ENCODE measurements at regions not wholly inside any gene's neighbourhood (a gene's known extent, or its start where the extent isn't known, plus 50 kb on each side); places are given as distances from the start of the nearest gene placed in this dataset.
"Not testable (repeated sequence)": the region's sequence is repeated elsewhere in the genome, so short reads cannot be mapped to it uniquely, and the experiment has no call there.

- not testable (repeated sequence) for DNase-seq (ENCODE audit: low spot score); ATAC-seq
Observed at GRCh38 chr4:187695531-187695930, 300.0 kb upstream of the ZFP42 start.

DNA sequence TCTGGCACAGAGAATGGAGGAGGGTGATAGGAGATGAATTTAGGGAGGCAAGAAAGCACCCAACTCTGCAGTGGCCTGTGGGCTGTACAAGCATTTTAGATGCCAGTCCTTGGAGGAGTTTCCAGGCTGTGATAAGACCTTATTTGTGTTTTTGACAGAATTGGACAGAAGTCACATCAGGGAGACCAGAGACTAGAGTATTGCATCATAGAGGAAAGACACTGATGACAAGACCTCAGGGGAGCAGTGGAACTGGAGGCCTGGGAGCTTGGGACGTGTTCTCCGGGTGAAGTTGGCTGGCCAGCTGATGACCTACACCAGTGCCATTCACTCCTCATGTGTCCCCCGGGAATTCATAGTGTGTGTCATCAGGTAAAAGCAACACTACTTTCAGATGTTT is 284.0 kb upstream of the ZFP42 start:
- no peak for ATAC-seq
- no peak for DNase-seq (ENCODE audit: low spot score)

DNA sequence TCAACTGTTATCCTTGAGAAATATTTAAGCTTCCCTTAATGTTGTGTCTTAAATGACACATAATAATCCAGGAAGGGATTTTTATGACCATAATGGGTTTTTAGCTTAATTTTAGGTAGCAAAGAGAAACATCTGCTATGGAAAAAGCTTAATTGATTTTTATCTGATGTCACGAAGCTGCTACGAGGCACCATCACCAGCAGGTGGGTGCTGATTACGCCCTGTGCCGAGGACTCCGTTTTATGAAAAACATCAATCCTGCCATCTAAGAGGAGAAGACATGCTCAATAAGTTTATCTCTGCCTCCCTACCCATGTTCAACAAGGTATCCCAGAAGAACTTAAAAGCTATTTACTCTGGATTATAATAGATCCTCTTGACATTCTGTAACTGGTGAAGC is 280.6 kb upstream of the ZFP42 start:
- no peak for ATAC-seq
- no peak for DNase-seq (ENCODE audit: low spot score)

- DNase-seq (ENCODE audit: low spot score) (no peak), ATAC-seq (no peak)
Observed at GRCh38 chr4:187715466-187715865, 280.1 kb upstream of the ZFP42 start.

- DNase-seq (ENCODE audit: low spot score), result no peak
- no peak for ATAC-seq
Observed at GRCh38 chr4:187724456-187724855, 271.1 kb upstream of the ZFP42 start.

DNA sequence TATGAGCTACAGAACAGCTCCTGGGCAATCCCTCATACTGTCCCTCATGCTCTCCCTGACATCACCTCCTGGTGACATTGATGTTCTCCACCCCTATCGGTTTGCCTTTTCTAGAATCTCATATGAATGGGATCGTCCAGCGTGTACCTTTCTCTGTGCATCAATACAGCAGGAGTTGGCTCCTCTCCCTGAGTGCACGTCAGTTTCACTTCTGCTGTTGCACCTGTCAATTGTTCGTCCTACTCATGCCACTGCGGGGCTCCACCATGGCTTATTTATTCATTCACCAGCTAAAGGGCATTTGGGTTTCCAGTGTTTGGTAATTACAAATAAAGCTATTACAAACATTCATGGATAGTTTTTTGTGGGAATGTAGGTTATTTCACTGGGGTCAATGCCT is 269.1 kb upstream of the ZFP42 start:
- ATAC-seq, result no peak
- DNase-seq (ENCODE audit: low spot score), result no peak

DNA sequence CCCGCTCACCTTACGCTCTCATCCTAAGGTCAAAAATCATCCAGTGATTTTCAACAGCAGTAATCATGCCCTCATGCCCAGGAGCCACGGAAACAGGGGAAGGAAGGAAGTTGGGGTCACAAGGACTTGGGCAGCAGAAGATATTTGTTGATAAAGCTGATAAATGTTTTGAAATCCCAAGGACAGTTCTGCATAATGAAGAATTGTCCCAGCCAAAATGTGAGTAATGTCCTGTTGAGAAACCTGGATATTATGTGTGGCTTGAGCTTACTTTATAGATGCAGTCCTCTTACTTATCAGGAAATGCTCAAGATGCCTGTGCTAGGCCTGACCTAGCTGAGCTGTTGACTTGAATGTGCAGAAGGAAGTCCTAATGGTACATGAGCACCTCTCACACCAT is 263.0 kb upstream of the ZFP42 start:
- no peak for DNase-seq (ENCODE audit: low spot score)

GRCh38 chr4:187739771-187740170 is 255.8 kb upstream of the ZFP42 start:
- no peak for ATAC-seq
- no peak for DNase-seq (ENCODE audit: low spot score)

More for the DNA sequence above, 263.0 kb upstream of the ZFP42 start:
- no peak for ATAC-seq

DNA sequence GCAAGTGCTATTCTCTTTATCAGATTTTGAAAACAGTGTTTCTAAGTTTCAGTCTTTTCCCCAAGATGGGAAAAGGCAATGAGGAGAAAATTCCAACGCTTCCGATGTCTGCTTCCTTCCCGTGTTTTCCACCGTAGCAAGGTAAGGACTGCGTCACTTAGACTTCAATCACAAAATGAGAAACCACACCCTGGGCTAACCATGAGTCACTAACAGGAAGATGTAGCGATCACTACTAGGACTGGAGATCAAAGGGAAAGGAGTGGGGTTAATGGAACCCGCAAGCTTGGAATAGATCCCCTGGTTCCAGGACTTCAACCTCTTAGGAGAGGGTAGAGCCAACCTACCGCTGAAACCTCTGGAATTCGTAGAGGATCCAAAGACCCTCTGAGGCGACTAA is 250.7 kb upstream of the ZFP42 start:
- DNase-seq (ENCODE audit: low spot score), result no peak
- ATAC-seq, result no peak

DNA sequence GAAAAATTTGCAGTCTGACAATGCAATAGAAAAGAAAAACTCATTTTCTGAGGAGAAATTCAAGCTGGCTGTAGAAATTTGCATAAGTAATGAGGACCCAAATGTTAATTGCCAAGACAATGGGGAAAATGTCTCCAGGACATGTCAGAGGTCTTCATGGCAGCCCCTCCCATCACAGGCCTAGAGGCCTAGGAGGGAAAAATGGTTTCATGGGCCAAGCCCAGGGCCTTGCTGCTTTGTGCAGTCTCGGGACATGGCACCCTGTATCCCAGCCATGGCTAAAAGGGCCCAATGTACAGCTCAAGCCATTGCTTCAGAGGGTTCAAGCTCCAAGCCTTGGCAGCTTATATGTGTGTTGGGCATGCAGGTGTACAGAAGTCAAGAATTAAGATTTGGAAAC is 244.9 kb upstream of the ZFP42 start:
- DNase-seq (ENCODE audit: low spot score); ATAC-seq: not testable (repeated sequence)

DNA sequence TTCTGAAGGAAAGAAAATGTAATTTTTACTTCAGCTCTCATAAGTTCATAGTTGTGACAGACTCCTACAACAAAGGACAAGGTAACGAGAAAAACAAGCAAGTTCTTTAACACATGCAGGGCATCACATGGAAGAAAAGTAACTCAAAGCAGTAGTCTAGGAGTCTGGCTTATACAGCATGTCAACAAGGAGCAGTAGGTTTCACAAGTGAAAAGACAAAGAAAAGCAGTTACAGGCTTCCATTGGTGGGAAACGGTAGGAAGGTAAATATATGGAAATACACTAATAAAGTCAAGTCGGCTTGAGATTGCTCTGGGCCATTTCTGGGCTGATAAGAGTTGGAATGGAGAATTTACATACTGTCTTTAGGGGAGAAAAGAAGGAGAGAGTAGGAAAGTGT is 228.4 kb upstream of the ZFP42 start:
- no peak for ATAC-seq
- no peak for DNase-seq (ENCODE audit: low spot score)

GRCh38 chr4:187767687-187768086 is 227.9 kb upstream of the ZFP42 start:
- DNase-seq (ENCODE audit: low spot score) (no peak), ATAC-seq (no peak)

DNA sequence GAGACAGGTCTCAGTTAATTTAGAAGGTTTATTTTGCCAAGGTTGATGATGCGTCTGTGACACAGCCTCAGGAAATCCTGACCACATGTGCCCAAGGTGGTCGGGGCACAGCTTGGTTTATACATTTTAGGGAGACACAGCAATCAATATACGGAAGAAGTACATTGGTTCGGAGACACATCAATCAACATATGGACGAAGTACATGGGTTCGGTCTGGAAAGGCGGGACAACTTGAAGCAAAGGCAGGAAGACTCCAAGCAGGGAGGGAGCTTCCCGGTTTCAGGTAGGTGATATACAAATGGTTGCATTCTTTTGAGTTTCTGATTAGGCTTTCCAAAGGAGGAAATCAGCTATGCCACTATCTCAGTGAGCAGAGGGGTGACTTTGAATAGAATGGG is 225.2 kb upstream of the ZFP42 start:
- DNase-seq (ENCODE audit: low spot score) (no peak), ATAC-seq (no peak)

GRCh38 chr4:187777954-187778353 is 217.6 kb upstream of the ZFP42 start:
- ATAC-seq (no peak), DNase-seq (ENCODE audit: low spot score) (no peak)

GRCh38 chr4:187780070-187780469 is 215.5 kb upstream of the ZFP42 start:
- ATAC-seq (no peak), DNase-seq (ENCODE audit: low spot score) (no peak)

DNA sequence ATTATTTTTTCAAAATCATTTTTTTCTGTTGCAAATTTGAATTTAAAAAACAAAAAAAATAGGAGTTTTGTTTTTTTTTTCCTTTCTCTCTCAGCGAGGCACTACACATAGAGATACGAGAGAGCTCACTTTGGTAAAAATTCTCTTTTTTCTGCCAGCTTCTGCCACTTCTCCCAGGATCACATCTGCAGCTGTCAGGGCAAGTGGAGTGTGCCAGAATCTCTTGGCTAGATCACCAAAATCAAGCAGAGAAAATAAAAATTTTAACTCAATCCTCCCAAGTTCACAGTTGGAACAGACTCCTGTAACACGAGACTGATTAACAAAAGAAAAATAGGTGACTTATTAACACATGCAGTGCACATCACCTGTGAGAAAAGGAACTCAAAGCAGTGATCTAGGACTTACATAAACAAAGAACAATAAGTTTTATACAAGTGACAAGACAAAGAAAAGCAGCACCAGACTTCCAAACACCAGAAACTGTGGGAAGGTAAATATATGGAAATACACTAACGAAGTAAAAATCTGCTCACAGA is 213.2 kb upstream of the ZFP42 start:
- DNase-seq (ENCODE audit: low spot score) (no peak), ATAC-seq (no peak)

DNA sequence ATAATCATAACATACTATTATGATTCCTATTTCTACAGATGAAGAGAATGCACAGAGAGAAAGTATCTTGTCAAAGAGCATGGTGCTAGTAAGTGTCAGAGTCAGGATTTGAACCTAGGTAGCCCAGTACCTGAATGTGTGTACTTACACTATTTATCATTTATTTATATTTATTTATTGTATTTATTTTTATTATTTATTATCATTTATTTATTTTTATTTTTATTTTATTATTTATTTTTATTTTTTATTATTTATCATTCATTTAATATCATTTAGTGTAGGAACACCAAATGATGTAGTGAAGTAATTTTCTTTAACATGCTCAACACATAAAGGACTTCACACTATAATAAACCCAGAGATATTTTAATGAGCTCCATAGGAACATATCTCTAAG is 209.4 kb upstream of the ZFP42 start:
- DNase-seq (ENCODE audit: low spot score) (no peak), ATAC-seq (no peak)

DNA sequence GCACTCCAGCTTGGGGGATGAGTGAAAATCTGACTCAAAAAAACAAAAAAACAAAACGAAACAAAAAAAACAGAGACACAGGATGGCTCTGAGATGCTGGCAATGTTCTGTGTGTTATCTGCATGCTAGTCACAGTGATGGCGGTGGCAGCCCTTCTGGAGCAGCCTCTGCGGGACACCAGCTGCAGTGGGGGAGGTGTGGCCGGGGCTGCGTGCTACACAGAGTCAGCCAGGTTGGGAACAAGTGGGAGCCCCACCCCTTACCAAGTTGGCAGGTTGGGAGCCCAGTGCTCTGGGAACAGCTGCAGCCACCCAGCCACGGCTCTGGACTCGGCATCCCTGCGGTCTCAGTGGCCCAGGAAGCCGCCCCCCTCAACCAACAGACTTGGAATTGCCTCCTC is 206.5 kb upstream of the ZFP42 start:
- ATAC-seq (no peak), DNase-seq (ENCODE audit: low spot score) (no peak)

DNA sequence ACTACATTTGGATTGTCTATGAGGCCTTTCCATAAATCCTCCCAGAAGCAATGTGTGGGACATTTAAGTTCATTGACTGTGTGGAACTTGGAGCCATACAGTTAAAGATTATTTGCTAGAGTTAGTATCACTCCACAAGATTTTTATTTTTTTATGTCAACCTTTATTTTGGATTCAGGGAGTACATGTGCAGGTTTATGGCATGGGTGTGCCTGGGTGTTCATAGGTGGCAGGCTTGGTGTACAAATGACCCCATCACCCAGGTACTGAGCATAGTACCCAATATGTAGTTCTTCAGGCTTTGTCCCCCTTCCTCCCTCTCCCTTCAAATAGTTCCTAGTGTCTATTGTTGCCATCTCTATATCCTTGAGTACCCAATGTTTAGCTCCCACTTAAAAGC is 199.8 kb upstream of the ZFP42 start:
- DNase-seq (ENCODE audit: low spot score), result no peak
- no peak for ATAC-seq

GRCh38 chr4:187798385-187798784 is 197.2 kb upstream of the ZFP42 start:
- ATAC-seq (no peak), DNase-seq (ENCODE audit: low spot score) (no peak)

DNA sequence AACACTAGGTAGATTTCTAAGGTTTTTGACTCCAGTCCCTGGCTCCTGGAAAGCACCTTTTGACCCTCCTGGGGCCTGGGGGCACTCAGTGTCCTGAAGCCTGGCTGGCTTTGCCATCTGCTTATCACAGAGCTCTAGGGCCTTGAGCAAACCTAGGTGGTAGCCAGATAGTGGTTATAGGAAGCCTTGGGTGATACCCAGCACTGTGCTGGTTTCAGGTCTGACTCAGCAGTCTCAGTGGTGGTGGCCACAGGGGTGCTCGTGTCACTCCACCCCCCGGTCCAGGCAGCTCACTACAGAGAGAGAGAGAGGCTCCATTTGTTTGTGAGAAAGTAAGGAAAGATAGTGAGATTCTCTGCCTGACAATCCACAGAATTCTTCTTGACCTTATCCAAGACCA is 195.8 kb upstream of the ZFP42 start:
- DNase-seq (ENCODE audit: low spot score) (no peak), ATAC-seq (no peak)

- ATAC-seq (no peak), DNase-seq (ENCODE audit: low spot score) (no peak)
Observed at GRCh38 chr4:187811591-187811990, 184.0 kb upstream of the ZFP42 start.

DNA sequence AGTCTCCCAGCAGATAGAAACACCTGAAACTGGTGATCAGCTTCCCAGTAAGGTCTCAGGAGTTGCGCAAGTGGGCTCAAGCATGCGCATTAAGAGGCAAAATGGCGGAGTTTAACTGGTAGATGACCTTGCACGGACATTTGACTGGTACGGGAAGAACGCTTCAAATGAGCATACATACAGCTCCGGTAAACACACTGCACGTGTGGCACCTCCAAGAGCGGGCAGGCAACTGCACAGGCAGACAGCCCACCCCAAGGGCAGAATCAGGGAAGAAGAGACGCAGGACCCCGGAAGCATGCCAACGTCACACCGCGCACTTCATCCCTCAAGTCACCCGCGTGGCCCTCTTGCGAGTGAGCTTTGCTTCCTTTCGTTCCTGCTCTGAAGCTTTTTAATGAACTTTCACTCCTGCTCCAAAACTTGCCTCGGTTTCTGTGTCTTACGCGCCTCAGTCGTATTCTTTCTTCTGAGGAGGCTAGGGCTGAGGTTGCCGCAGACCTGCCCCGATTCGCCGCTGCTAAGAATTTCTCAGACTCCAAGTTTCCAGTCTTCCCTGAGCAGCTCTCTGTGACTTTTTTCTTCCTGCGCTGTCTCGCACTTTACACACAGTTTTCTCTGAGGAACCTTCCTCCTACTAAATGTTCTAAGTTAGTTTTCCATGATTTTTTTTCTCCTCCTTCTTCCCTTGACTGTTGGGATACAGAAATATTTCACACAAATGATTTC is 180.7 kb upstream of the ZFP42 start:
- DNase-seq (ENCODE audit: low spot score) (no peak), ATAC-seq (no peak)

All from left lobe of liver (tissue), 2 donors.